ENCODE measurements at regions not wholly inside any gene's neighbourhood (a gene's known extent, or its start where the extent isn't known, plus 50 kb on each side); places are given as distances from the start of the nearest gene placed in this dataset.
A peak's percentile ranks its signal among the peaks of the same experiment; 100 is the strongest.

DNA sequence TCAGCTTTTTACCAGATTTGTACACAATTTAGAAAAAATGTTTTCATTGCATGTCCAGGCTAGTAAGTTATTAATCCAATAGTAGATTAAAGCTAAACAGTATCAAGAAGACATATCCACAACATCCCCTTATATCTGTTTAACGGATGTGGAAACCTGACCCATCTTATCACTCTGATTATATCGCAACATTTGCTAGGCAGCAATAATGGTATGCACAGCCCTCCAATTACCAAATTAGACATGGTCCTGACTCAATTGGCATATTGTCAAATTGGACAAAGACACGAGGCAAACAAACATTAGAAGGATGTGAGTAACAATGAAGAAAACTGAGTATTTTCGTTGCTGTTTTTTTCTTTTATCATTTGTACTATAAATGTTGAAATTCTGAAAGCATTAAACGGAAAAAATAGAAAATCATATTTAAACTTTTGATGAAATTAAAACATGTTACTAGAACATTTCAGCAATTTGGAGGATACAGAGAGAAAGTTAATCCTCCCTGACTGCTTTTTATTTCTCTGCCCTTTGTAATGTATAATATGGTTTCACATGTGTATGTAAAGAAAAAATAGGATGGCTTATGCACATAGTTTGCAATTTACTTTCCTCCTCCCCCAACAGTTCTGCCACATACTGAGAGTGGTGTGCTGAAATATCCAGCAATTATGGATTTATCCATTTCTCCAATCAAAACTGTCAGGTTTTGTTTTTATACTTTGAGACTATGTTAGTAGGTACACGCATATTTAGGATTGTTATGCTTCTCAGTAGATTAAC is 633.7 kb downstream of the ZIC1 start:
- DNase-seq, result no peak

GRCh38 chr3:148044151-148044550 is 635.0 kb downstream of the ZIC1 start:
- no peak for DNase-seq

DNA sequence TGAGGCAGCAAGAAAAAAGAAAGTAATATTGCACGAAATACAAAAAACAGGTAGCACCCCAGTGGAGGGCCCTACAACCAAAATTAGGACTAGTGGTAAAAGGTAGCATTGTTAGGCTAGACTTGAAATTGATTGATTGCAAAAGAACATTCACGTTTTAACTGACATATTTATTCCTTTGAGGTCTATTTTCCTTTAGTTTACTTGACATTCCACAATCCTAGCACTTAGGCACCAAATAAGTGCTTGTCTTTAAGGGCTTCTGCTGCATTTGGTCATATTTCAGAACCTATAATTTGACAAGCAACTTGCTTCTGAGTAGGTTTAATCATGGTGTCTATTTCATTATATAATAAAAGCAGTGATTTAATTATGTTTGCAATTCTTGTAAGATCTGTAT is 642.7 kb upstream of the AGTR1 start:
- DNase-seq, result no peak

DNA sequence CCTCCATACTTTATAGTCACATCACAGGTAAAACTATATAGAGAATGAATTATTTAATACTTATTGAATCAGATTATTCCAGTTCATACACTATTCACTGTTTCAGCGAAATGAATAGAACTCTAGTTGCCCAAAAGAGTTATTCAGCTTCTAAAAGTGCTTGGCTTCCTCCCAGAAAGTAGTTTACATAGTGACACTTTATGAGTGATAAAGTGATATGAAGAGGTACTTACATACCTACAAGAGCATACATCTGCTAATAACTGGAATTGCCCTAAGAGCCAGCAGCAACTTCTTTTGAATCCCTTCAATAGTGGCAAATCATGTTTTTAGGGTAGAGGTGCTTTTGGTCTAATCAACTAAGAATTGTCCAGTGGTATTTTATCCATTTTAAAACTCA is 635.1 kb upstream of the AGTR1 start:
- no peak for DNase-seq

GRCh38 chr3:148066802-148067201 is 630.9 kb upstream of the AGTR1 start:
- no peak for DNase-seq

DNA sequence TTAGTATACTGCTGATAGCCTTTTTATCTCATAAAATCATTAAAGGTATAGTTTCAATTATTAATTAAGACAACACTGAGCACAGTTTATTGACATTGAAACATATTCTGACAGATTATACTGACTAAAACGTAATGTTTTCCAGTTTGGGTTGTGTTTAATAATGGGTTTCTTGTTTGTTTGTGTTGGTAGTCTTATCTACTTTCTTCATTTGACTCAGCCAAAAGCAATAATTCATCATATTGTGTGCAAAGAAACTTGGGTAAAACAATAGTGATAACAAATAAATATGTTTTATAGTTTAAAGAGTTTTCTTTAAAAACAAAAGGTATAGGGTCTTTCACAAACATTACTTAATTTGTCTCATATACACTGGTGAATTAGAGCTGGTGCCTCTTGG is 629.2 kb upstream of the AGTR1 start:
- no peak for DNase-seq

GRCh38 chr3:148070041-148070440 is 627.7 kb upstream of the AGTR1 start:
- no peak for DNase-seq

- no peak for DNase-seq
Observed at GRCh38 chr3:148073721-148074456, 623.8 kb upstream of the AGTR1 start.

- no peak for DNase-seq
Observed at GRCh38 chr3:148074946-148075345, 622.8 kb upstream of the AGTR1 start.

DNA sequence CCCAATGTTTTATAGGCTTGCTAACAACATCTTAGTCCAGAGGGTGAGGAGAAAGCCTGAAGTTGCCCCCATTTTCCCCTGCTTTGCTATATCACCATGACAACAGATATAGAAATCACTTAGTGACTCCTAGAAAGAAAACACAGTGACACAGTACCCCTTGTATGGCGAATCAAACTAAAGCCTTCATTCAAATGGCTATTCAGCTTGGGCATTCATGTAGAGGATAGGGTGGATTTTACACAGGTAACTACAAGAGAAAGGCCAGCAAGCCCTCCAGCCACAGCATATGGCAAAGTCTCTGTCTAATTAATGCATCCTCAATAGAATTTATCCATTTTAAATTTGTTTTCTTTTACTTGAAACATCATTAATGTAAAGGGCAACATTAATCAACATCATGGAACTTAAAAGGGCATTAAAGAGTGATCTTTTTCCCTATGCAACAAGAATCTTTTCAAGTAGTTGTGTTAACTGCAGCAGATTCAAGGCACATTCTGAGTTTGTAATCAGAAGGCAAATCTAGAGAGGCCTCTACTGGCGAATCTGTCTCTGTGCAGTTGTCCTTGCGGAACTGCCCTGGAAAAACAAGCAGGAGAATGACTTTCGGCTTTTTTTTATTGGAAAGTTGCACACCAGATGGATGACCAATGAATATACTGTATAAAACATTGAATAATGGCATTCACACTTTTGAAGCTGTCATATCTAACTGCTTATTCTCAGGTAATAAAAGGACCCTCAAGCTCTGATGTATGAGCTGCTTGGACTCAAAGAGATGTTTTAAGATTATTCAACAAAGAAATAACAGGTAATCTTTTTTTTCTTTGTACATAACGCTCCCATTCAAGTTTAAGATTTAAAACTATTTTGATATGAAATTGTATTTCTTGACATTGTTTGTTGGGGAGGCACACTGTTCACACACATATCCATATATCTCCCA is 621.7 kb upstream of the AGTR1 start:
- DNase-seq, result peak; percentile 80

DNA sequence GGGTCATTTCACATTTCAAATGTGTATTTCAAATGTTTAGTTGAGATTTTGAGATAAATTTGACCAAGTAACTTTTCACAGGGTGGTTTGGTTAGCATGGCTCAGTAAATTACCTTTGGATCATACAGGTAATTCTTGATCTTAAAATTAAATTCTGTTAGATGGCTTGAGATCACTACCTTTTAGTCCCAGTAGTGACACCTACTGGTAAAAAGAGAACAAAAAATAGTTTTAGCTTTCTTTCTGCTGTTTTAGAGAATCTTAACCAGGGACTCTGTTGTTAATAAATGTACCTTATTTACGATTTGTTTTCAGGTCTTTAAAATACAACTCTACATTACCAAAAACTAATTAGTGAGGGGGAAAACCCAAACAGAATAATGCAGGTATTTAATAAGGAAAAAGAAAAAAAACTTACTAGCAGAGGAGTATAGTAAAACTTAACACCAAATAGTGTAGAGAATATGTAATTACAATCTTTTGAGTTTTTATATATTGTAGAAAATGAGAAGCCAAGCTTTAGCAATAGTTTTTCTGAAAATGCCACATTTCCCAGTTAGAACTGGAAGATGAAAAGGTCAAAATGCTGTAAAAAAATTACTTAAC is 620.3 kb upstream of the AGTR1 start:
- peak; percentile 29 for DNase-seq

DNA sequence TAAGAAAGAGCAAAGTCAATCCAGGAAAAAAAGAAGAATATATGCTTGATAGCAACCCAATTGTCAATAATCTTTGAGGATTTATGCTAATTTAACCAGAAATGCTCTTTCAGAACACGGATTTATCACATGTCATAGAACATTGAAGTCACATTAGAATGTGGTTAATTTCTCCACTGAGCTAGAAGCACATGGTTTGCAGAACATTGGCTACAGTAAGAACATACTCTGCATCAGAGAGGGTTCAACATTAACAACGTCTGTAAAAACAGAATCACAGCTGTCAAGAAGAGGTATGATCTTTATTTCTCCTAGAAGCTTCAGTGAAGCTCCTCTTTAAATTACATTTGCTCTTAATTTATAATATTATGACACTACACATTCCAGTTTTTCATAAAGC is 619.7 kb upstream of the AGTR1 start:
- DNase-seq, result no peak

- DNase-seq, result no peak
Observed at GRCh38 chr3:148078658-148079057, 619.0 kb upstream of the AGTR1 start.

- peak; percentile 75 for DNase-seq
Observed at GRCh38 chr3:148079370-148079769, 618.3 kb upstream of the AGTR1 start.

DNA sequence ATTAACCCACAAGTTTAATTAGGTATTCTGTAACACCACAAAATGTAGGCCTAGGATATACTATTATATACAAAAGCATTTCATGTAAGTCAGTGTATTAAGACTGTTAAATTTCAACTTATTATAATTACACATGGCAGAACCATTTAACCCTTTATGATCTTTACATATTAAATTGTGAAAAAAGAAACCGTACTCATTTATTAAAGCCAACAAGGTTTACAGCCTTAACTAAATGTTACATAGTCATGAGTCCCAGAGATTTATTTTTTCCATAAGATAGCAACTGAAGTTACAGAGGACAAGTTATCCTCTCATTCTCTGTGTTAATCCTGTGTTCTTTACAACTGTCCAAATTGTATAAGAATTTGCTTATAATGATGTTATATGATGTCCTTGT is 615.8 kb upstream of the AGTR1 start:
- DNase-seq, result no peak

DNA sequence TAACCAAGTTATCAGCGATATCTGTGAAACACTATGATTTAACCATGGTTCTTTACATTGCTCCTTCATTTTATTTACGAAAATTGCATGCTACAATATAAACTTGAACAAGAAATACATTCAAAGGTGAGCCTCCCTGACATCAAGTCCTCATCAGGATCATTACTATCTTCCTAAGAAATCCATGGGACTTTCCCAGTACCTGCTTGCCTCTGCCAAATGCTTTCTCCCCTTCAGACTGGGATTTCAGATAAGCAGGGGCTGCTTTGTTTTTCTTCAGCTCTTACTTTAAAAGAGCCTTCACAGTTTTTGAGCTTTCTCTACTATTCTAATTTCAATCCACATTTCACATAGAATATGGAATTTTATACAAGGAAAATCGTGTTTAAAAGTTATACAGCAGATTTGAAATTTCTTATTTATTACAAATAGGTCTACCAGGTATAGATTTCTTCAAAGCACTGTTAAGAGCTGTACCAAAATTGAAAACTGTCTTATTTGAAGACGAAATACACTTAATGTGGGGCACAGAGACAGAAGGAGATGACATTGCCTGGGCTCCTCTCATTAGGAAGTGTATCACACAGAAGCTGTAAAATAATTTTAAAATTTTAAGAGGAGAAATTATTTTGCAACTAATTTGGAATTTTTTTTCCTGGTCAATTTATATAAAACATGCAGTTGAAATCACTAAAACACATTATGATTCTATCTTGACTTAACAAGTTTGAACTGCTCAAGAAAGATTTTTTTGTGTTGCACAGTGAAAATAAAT is 615.0 kb upstream of the AGTR1 start:
- no peak for DNase-seq

DNA sequence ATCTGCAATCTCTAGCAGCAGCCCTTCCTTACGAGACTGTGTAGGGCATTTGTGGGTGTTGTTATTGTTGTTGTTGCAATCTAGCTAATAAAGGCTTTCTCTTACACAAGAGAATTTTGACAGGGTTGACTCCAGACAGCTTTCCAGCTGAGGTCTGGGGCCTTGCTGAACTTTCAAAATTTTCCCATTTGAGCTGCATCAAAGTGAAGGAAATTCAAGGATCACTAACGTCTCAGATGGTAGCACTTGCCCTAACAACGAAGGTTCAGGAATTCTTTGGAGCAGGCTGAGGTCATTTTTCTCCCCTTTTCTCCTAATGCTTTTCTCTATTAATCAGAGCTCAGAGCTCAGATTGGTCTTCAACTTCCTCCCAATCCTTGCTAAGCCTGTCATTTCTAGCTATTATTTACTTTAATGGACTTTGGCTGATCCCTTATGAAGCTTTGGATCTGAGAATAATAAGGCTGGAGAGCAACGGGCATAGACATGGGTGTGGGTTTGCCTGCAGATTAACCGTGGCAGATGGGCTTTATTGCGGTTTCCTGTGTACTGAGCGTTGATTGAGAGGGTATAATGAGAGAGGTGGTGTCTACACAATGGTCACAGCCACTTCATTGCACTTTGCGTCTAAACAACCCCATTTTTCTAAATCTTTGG is 614.0 kb upstream of the AGTR1 start:
- DNase-seq, result no peak

- no peak for DNase-seq
Observed at GRCh38 chr3:148084931-148085330, 612.8 kb upstream of the AGTR1 start.

- no peak for DNase-seq
Observed at GRCh38 chr3:148087601-148088371, 609.9 kb upstream of the AGTR1 start.

GRCh38 chr3:148089171-148089570 is 608.5 kb upstream of the AGTR1 start:
- DNase-seq, result no peak

DNA sequence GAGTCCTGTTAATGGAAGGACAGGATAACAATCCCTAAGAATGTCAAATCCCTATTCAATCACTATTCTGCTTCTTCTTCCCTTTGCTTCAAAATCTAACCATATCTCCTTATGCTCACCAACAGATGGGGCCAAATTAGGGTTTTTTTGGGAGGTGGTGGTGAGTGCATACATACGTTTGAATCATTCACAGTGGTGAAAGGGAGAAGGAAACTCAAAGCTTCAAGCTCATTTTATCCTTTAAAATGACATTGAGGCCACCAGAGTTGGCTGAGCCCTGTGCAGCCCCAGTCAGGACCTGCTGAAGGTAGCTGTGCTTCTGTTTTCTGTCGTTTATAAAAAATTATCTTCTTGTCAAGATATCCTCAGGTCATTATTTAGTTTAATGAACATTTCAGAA is 607.5 kb upstream of the AGTR1 start:
- DNase-seq, result no peak
